Muscle layer of colon (tissue), 2 donors: ENCODE measurements at regions not wholly inside any gene's neighbourhood (a gene's known extent, or its start where the extent isn't known, plus 50 kb on each side); places are given as distances from the start of the nearest gene placed in this dataset.

Source experiments
- H3K27ac ChIP-seq: one replicate; pipeline ENCODE4 v1.7.0; 2013; ENCODE audit warnings: low read depth, mild to moderate bottlenecking, low read length, moderate library complexity
- H3K27me3 ChIP-seq, 2 donors: one replicate each; pipeline ENCODE4 v1.7.0; 2013; ENCODE audit warnings: low read length in 2 of 2, mild to moderate bottlenecking in 2 of 2; ENCODE audit not compliant: insufficient read depth in 2 of 2, control insufficient read depth in 1 of 2
- H3K36me3 ChIP-seq: one replicate; pipeline ENCODE4 v1.7.0; 2013; ENCODE audit warnings: mild to moderate bottlenecking, low read length; ENCODE audit not compliant: insufficient read depth
- H3K4me1 ChIP-seq: one replicate; pipeline ENCODE4 v1.7.0; 2013; ENCODE audit warnings: mild to moderate bottlenecking, low read length; ENCODE audit not compliant: insufficient read depth
- H3K4me3 ChIP-seq, 2 donors: one replicate each; pipeline ENCODE4 v1.7.0; 2013; ENCODE audit warnings: low read length in 2 of 2, low read depth in 1 of 2, mild to moderate bottlenecking in 1 of 2, moderate library complexity in 1 of 2
- H3K9ac ChIP-seq: one replicate; pipeline ENCODE4 v1.7.0; 2013; ENCODE audit warnings: low read length
- H3K9me3 ChIP-seq: one replicate; pipeline ENCODE4 v1.7.0; 2013; ENCODE audit warnings: mild to moderate bottlenecking, low read length
- donor health status: abdominal sarcoma.
- donor health status: Adenocarcinoma of cecum.

DNA sequence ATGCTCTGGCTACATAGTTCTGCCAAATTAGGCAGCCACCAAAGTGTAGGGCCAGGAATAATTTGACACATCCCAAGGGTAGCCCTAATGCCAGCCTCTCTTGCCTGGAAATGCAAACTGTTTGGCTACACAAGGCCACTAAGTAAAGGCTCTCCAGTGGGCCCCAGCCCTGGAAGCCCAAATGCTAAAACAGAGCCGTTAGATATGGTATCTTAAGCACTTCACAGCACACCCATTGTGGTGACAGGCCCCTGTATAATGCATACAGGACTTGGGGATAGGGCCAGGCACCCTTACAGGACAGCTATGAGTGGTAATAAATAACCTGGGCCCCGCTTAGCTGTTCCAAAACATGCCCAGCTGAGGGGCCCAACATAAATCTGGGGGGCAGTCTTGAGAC, 623.9 kb downstream of the BCOR start:
- H3K27me3 ChIP-seq: peaks cover 0 to 20% of the 10 kb centered on the region in 2 donors
- H3K9ac ChIP-seq: no peak overlapping the region
- H3K4me3 ChIP-seq: no peak overlapping the region
- H3K27ac ChIP-seq: no peak overlapping the region
- H3K9me3 ChIP-seq: no peaks in the 10 kb centered on the region
- H3K4me1 ChIP-seq: peaks cover 28% of the 10 kb centered on the region
- H3K36me3 ChIP-seq: no peaks in the 10 kb centered on the region

DNA sequence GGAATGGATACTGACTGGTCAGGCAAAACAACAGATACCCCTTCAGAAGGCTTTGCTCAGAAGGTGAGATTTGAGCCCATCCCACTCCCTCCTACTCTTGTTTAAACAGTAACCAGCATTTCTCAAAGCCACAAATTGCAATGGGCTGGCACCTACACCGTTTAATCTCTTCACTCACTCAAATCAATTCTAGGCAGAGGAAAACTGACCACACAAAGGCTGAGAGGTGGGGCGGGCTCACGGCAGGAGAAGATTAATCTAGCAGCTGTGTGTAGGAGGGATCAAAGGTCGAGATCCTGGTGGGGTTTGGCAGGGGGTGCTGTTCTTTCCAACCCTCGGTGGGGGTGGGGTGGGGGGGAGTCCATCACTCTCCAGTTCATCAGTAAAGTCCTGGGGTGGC, 622.4 kb downstream of the BCOR start:
- Histone ChIP-seq H3K4me1 (peaks cover 23% of the 10 kb centered on the region), H3K36me3 (no peaks in the 10 kb centered on the region), H3K4me3 (no peak overlapping the region), H3K27ac (no peak overlapping the region), H3K9ac (no peak overlapping the region), H3K27me3 (peaks cover 0 to 24% of the 10 kb centered on the region in 2 donors), H3K9me3 (no peaks in the 10 kb centered on the region)

DNA sequence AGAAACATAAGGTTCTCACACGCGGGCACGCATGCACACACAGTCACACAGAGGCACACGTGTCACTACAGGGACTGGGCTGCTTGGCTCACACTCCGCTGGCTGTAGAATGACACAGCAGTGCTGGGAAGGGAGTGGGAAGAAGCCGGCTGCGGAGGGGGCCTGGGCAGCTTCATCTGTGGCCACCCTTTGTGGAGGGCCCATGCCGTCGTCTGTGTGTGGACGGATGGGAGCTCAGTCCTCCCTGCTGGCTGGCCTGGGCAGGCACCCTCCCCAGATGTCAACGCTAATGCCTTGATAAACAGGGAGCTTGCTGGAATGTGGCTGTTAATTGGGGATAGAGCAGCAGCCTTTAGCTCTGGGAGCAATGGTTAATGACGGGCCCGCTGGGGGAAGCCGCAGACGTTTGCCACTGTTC, 621.1 kb downstream of the BCOR start:
- Histone ChIP-seq H3K27me3 (peaks cover 0 to 24% of the 10 kb centered on the region in 2 donors), H3K4me1 (peaks cover 13% of the 10 kb centered on the region), H3K36me3 (no peaks in the 10 kb centered on the region), H3K9ac (no peak overlapping the region), H3K4me3 (no peak overlapping the region), H3K27ac (no peak overlapping the region), H3K9me3 (no peaks in the 10 kb centered on the region)

DNA sequence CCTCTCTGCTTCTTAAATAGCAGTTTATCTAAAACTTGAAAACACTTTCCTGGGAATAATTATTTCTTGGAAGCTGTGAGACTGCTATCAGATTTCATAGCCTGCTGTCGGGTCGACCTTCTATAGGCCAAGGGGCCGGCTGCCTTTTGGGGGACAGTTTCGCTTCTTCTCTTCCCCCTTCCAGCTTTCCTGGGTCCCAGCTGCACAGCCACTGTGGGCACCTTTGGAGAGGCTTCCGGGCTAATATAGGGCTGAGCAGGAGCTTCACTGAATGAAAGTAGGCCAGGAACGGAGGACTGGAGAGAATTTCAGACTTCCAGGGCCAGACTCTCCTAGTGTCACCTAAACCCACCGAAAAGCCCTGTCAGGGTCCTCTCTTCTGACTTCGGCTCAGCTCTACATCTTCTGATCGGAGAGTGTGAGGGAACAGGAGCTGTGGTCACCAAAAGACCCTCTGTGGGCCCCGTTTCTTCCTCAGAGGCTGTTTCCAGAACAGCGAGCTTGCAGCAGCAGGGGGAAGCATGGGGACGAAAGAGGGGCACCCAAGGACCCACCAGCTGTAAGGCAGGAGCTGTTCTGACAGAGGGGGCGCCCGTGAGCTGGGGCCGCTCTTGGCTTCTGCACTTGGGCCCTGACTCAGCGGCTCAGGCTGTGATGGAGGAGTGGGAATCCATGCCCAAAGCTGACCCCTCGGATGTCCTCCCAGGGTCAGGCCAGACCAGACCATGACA, 620.6 kb downstream of the BCOR start:
- H3K4me3 ChIP-seq: no peak overlapping the region
- no peak overlapping the region for H3K9ac ChIP-seq
- no peaks in the 10 kb centered on the region for H3K36me3 ChIP-seq
- H3K27ac ChIP-seq: peak overlapping the region; percentile 34
- H3K4me1 ChIP-seq: peaks cover 7% of the 10 kb centered on the region
- peaks cover 0 to 24% of the 10 kb centered on the region in 2 donors for H3K27me3 ChIP-seq
- H3K9me3 ChIP-seq: no peaks in the 10 kb centered on the region

DNA sequence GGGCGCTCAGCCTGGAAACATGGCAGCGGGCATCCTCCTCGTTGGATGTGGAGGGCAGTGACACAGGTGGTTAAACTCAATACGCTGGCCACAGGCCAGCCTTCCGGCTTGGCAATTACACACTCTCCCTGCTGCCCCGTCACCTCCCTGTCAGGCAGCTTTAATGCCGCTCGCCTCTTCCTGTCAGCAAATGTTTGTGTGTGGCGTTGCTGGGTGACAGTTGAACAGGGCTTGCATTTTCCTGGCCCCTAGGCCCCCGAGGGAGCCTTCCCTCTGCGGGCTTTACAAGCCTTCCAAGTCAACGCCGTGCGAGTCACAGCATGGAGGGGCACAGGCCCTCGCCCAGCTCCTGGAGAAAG, 620.0 kb downstream of the BCOR start:
- H3K36me3 ChIP-seq: no peaks in the 10 kb centered on the region
- H3K9me3 ChIP-seq: no peaks in the 10 kb centered on the region
- H3K27me3 ChIP-seq: peaks cover 0 to 24% of the 10 kb centered on the region in 2 donors
- no peak overlapping the region for H3K27ac ChIP-seq
- H3K4me1 ChIP-seq: peaks cover 6% of the 10 kb centered on the region
- H3K4me3 ChIP-seq: no peak overlapping the region
- no peak overlapping the region for H3K9ac ChIP-seq

DNA sequence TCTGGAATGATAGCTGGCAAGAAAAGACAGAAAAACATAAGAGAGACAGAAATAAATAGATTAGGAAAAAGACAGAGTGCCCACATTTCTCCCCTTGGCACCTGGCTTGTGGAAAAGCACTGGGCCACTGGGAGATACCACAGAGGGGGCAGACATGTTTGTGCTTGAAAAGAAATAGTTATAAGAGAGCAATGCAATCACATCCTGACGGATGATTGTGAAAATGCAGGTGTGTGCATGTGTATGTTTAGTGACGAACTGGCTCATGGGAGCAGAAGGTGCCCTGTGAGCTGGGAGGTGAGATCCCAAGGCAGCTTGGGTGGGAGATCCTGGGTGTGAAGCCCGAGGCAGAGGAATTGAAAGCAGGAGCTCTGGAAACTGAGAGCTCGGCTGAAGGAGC, 617.9 kb downstream of the BCOR start:
- no peak overlapping the region for H3K9ac ChIP-seq
- no peaks in the 10 kb centered on the region for H3K9me3 ChIP-seq
- no peak overlapping the region for H3K27ac ChIP-seq
- H3K27me3 ChIP-seq: peaks cover 0 to 19% of the 10 kb centered on the region in 2 donors
- no peaks in the 10 kb centered on the region for H3K36me3 ChIP-seq
- H3K4me3 ChIP-seq: no peak overlapping the region
- no peaks in the 10 kb centered on the region for H3K4me1 ChIP-seq

DNA sequence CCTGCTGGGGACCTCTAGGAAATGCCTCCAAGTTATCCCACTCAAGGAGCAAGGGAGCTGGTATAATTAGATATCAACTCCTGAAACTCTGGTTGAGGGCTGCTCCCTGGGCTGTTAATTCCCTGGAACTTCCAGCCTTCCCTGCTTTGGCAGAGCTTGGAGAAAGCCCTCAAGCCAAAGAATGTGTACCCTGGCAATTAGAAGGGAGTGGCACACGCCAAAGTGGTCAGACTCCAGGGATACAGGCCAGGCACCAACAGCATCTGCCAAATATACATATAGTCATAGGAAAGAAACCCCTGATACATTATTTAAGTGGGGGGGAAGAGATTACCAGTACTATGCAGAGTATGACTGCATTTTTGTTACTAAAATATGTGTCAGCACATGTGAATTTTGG, 616.8 kb downstream of the BCOR start:
- H3K4me1 ChIP-seq: no peaks in the 10 kb centered on the region
- no peak overlapping the region for H3K4me3 ChIP-seq
- peaks cover 0 to 19% of the 10 kb centered on the region in 2 donors for H3K27me3 ChIP-seq
- no peak overlapping the region for H3K27ac ChIP-seq
- H3K9me3 ChIP-seq: no peaks in the 10 kb centered on the region
- no peaks in the 10 kb centered on the region for H3K36me3 ChIP-seq
- no peak overlapping the region for H3K9ac ChIP-seq

DNA sequence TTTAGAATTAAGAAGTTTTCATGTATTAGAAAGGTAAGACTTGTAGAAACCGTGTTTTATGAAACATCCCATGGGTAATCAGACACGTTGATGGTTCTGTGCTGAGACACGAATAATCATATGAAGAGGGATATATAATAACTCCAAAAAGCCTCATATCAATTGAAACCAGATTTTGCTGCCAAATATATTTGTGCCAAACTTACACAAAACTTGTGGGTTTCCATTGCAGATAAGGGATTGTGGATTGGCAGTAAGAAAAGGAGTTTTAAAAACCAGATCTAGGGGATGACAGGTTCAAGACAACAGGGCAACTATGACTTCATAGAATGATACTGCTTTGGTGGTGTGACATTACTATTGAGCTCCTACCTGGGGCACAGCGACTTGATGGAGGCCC, 616.1 kb downstream of the BCOR start:
- Histone ChIP-seq H3K9me3 (no peaks in the 10 kb centered on the region), H3K27me3 (peaks cover 0 to 19% of the 10 kb centered on the region in 2 donors)

DNA sequence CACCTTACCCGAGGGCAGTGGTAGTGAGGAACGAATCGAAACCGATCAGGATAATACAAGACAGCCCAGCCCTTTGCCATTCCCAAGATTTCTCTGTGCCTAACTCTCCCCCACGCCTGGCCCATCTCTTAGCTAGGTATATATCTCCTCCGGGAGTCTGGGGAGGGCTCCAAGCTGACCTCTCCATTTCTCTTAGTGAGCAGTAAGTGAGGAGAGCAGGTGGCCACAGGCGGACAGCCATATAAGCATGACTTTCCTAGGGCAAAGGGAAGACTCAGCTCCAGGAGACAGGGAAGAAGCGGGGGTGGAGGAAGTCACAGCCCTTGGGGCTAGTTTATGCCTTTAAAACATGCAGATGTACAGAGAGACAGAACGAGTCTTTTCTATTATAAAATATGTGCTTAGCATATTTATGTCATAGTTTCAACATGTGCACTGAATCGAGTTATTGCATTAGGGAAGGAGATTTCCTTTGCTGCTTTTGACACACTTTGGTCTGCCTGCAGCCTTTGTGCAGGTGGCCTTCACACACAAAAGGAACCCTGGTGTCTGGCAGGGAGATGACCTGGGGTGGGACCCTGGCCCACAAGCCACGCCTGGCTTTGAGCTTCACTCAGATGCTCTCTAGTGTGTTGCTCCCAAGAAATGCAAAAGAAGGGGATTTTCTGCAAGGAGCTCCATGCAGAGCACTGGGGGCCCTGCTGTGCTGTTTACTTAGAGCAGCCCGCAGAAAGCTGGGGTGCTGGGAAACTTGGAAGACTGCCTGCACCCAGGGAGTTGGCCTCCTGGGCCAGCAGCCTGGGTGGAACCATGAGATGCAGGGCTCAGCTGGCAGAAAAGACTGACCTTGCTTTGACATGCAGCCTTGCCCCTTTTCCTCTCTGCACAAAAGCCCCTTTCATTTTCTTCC, 613.3 kb downstream of the BCOR start:
- no peak overlapping the region for H3K4me3 ChIP-seq
- no peaks in the 10 kb centered on the region for H3K9me3 ChIP-seq
- H3K27ac ChIP-seq: no peak overlapping the region
- H3K27me3 ChIP-seq: no peaks in the 10 kb centered on the region
- H3K9ac ChIP-seq: no peak overlapping the region
- H3K36me3 ChIP-seq: no peaks in the 10 kb centered on the region
- no peaks in the 10 kb centered on the region for H3K4me1 ChIP-seq

More for the DNA sequence above, 616.1 kb downstream of the BCOR start:
- H3K4me1 ChIP-seq: no peaks in the 10 kb centered on the region
- H3K9ac ChIP-seq: no peak overlapping the region
- no peak overlapping the region for H3K27ac ChIP-seq
- no peaks in the 10 kb centered on the region for H3K36me3 ChIP-seq
- H3K4me3 ChIP-seq: no peak overlapping the region

DNA sequence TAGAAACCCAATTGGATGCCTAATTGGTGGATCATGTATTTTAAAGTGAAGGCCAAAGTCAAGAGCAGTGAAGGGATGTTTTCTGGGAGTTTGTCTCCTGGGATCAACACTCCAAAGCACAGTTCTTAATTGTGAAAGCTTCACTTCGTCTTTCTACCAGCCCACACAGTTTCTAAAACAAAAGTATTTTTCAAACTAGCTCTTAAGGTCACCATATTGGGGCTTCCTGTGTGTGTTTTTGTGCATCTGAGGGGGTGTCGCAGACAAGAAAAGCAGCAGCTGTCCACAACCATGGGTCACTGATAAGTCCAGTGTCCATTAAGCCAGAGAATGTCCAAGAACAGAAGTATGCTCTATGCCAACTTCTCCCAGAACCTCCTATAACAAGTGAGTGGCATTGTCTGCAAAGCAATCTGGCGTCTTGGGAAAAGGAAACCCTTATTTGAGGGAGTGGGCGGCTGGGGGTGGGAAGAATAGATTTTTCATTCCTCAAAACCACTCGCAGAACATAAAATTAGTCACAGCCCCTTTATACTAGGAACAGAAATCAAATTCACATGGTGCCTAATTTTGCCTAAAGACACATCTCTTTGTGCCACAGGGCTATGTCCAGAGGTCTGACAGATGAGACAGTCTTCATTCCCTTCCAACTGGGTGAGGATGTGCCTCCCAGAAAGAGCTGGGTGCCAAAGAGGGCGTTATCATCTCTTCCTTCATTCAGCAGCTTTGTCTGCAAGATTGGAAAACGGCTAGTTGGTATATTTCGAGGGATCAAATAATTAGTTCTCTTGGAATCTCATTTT, 610.4 kb downstream of the BCOR start:
- Histone ChIP-seq H3K27me3 (no peaks in the 10 kb centered on the region), H3K9ac (no peak overlapping the region), H3K9me3 (no peaks in the 10 kb centered on the region), H3K4me3 (no peak overlapping the region), H3K4me1 (no peaks in the 10 kb centered on the region), H3K36me3 (no peaks in the 10 kb centered on the region), H3K27ac (no peak overlapping the region)

DNA sequence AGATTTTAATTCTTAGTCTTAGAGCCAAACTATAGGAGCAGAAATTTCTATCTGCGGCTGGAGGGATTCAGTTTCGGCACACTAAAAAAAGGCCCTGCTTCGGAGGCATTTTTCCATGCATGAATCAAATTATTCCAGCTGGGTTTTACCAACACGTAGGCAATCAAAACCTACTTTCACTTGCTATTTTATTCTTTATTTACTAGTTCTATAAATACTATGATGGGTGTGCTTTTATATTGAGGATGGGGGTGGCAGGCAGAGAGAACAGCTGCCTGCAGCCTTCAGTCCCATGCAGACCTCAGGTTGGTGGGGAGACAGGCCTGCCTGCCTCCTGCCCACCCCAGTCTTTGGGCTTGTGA, 609.8 kb downstream of the BCOR start:
- H3K27ac ChIP-seq: no peak overlapping the region
- H3K4me3 ChIP-seq: no peak overlapping the region
- no peaks in the 10 kb centered on the region for H3K9me3 ChIP-seq
- no peaks in the 10 kb centered on the region for H3K27me3 ChIP-seq
- H3K36me3 ChIP-seq: no peaks in the 10 kb centered on the region
- no peak overlapping the region for H3K9ac ChIP-seq
- H3K4me1 ChIP-seq: no peaks in the 10 kb centered on the region
